ENCODE measurements at regions not wholly inside any gene's neighbourhood (a gene's known extent, or its start where the extent isn't known, plus 50 kb on each side); places are given as distances from the start of the nearest gene placed in this dataset.

DNA sequence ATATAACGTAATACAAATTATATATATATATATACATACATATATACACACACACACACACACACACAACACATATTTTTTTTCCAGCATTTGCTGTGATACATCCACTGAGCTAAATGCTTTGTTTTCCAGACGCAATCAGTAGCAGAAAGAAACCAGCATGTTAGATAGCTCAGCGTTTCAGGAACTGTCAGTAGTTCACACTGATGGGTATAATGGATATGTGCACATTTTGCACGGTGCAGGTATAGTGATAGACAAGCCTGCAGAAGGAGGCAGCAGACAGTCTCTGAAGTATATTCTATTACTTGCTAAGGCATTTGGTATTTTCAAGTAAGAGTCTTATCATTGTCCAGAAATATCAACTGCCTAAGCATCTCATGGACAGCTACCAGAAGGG lies 741.6 kb upstream of the HS3ST1 start:
- Histone ChIP-seq H3K4me3 (ENCODE audit: low read depth in 1 of 3, low read length in 3 of 3) (no peak overlapping the region), H3K9me3 (ENCODE audit: control insufficient read depth in 2 of 2, insufficient read depth in 1 of 2, low read depth in 1 of 2, low read length in 1 of 2) (no peaks in the 10 kb centered on the region), H3K4me1 (ENCODE audit: control insufficient read depth in 3 of 3, insufficient read depth in 2 of 3, low read depth in 1 of 3, low read length in 2 of 3) (no peaks in the 10 kb centered on the region), H3K27ac (ENCODE audit: low read depth in 1 of 3, low read length in 2 of 3) (no peak overlapping the region), H3K36me3 (ENCODE audit: control insufficient read depth in 3 of 3, insufficient read depth in 2 of 3, low read depth in 1 of 3, low read length in 3 of 3) (no peaks in the 10 kb centered on the region), H3K27me3 (ENCODE audit: control insufficient read depth in 3 of 3, insufficient read depth in 3 of 3, low read length in 3 of 3) (no peaks in the 10 kb centered on the region)
- DNase-seq (no peak), FAIRE-seq (no peak)
- 81 to 88% (median 82%) methylated on average over 4 of the region's 4 CpGs for WGBS, 3 donors

DNA sequence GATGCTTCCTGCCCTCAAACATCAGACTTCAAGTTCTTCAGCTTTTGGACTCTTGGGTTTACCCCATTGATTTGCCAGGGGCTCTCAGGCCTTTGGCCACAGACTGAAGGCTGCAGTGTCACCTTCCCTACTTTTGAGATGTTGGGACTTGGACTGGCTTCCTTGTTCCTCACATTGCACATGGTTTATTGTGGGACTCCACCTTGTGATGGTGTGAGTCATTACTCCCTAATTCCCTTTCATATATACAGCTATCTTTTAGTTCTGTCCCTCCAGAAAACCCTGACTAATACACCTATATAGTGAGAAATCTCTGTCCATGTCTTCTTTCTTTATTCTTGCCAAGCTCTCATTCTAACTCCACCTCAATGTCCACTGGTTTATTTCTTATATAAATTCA lies 736.9 kb upstream of the HS3ST1 start:
- H3K4me1 ChIP-seq (ENCODE audit: control insufficient read depth in 3 of 3, insufficient read depth in 2 of 3, low read depth in 1 of 3, low read length in 2 of 3): no peaks in the 10 kb centered on the region
- DNase-seq (peak; percentile 5 to 8), FAIRE-seq (no peak)
- no peak overlapping the region for H3K4me3 ChIP-seq (ENCODE audit: low read depth in 1 of 3, low read length in 3 of 3)
- no peak overlapping the region for H3K27ac ChIP-seq (ENCODE audit: low read depth in 1 of 3, low read length in 2 of 3)
- H3K36me3 ChIP-seq (ENCODE audit: control insufficient read depth in 3 of 3, insufficient read depth in 2 of 3, low read depth in 1 of 3, low read length in 3 of 3): no peaks in the 10 kb centered on the region
- H3K27me3 ChIP-seq (ENCODE audit: control insufficient read depth in 3 of 3, insufficient read depth in 3 of 3, low read length in 3 of 3): no peaks in the 10 kb centered on the region
- peaks cover 0 to 15% of the 10 kb centered on the region in 2 donors for H3K9me3 ChIP-seq (ENCODE audit: control insufficient read depth in 2 of 2, insufficient read depth in 1 of 2, low read depth in 1 of 2, low read length in 1 of 2)

DNA sequence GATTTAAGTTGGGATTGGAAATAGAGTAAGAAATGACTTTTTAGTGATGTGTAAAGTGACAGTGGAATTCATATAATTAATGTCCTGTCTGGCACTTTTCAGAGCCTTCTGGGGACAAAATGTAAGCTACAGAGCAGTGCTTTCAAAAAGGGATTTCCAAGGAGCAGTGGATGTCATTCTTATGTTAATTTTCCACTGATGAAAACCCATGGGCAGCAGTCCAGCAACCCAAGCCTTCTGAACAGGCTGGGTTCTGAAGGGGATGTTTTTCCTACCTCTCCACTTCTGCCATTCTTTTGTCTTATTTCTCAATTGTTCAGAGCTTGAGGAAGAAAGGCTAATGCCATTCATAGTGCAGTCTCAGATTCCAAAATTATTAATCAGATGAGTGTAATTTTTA lies 717.6 kb upstream of the HS3ST1 start:
- Histone ChIP-seq H3K36me3 (ENCODE audit: control insufficient read depth in 3 of 3, insufficient read depth in 2 of 3, low read depth in 1 of 3, low read length in 3 of 3) (no peaks in the 10 kb centered on the region), H3K4me1 (ENCODE audit: control insufficient read depth in 3 of 3, insufficient read depth in 2 of 3, low read depth in 1 of 3, low read length in 2 of 3) (no peaks in the 10 kb centered on the region), H3K27ac (ENCODE audit: low read depth in 1 of 3, low read length in 2 of 3) (no peak overlapping the region), H3K4me3 (ENCODE audit: low read depth in 1 of 3, low read length in 3 of 3) (no peak overlapping the region), H3K27me3 (ENCODE audit: control insufficient read depth in 3 of 3, insufficient read depth in 3 of 3, low read length in 3 of 3) (no peaks in the 10 kb centered on the region), H3K9me3 (ENCODE audit: control insufficient read depth in 2 of 2, insufficient read depth in 1 of 2, low read depth in 1 of 2, low read length in 1 of 2) (no peaks in the 10 kb centered on the region)
- DNase-seq: no peak
- no peak for FAIRE-seq

DNA sequence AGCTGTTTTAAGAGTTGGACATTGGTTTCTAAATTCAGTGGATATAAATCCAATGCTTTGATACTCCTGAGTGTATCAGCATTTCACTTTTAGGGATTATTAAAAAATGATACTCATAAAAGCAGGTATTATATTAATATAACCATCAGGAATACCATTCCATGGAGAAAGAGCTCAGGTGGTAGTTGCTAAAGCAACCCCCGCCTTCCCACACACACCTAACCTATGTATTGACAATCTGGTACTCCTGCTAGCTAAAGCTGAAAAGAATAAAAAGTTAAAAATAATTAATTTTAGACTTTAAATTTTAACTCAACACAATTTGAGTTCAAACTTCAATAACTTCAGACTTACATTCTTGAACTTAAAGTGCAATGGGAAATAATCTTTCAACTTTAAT lies 717.1 kb upstream of the HS3ST1 start:
- H3K36me3 ChIP-seq (ENCODE audit: control insufficient read depth in 3 of 3, insufficient read depth in 2 of 3, low read depth in 1 of 3, low read length in 3 of 3): no peaks in the 10 kb centered on the region
- H3K27me3 ChIP-seq (ENCODE audit: control insufficient read depth in 3 of 3, insufficient read depth in 3 of 3, low read length in 3 of 3): no peaks in the 10 kb centered on the region
- no peaks in the 10 kb centered on the region for H3K4me1 ChIP-seq (ENCODE audit: control insufficient read depth in 3 of 3, insufficient read depth in 2 of 3, low read depth in 1 of 3, low read length in 2 of 3)
- no peak for DNase-seq
- H3K4me3 ChIP-seq (ENCODE audit: low read depth in 1 of 3, low read length in 3 of 3): no peak overlapping the region
- 70 to 82% (median 76%) methylated on average over 1 of the region's 1 CpG for WGBS, 3 donors
- no peak for FAIRE-seq
- no peak overlapping the region for H3K27ac ChIP-seq (ENCODE audit: low read depth in 1 of 3, low read length in 2 of 3)
- H3K9me3 ChIP-seq (ENCODE audit: control insufficient read depth in 2 of 2, insufficient read depth in 1 of 2, low read depth in 1 of 2, low read length in 1 of 2): no peaks in the 10 kb centered on the region

DNA sequence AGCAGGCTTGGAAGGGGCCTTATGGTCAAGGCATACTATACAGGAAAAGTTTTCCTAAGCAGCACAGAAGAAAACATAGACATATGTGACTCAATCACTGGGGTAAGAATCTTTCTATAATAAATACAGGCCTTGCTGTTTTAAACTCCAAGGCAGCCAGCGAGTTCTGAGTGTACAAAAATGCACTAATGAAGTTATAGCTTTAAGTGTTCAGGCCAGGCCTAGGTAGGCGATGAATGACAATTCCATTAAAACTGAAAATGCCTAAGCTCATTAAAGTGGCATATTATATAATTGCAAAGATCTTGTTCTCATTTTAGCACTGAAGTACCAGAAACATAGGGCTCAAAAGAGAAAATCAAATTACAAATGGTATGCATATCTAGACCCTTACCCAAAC lies 716.4 kb upstream of the HS3ST1 start:
- DNase-seq (no peak), FAIRE-seq (no peak)
- no peak overlapping the region for H3K4me3 ChIP-seq (ENCODE audit: low read depth in 1 of 3, low read length in 3 of 3)
- no peaks in the 10 kb centered on the region for H3K4me1 ChIP-seq (ENCODE audit: control insufficient read depth in 3 of 3, insufficient read depth in 2 of 3, low read depth in 1 of 3, low read length in 2 of 3)
- no peak overlapping the region for H3K27ac ChIP-seq (ENCODE audit: low read depth in 1 of 3, low read length in 2 of 3)
- H3K27me3 ChIP-seq (ENCODE audit: control insufficient read depth in 3 of 3, insufficient read depth in 3 of 3, low read length in 3 of 3): no peaks in the 10 kb centered on the region
- H3K36me3 ChIP-seq (ENCODE audit: control insufficient read depth in 3 of 3, insufficient read depth in 2 of 3, low read depth in 1 of 3, low read length in 3 of 3): no peaks in the 10 kb centered on the region
- no peaks in the 10 kb centered on the region for H3K9me3 ChIP-seq (ENCODE audit: control insufficient read depth in 2 of 2, insufficient read depth in 1 of 2, low read depth in 1 of 2, low read length in 1 of 2)
- 67 to 78% (median 78%) methylated on average over 2 of the region's 2 CpGs for WGBS, 3 donors

DNA sequence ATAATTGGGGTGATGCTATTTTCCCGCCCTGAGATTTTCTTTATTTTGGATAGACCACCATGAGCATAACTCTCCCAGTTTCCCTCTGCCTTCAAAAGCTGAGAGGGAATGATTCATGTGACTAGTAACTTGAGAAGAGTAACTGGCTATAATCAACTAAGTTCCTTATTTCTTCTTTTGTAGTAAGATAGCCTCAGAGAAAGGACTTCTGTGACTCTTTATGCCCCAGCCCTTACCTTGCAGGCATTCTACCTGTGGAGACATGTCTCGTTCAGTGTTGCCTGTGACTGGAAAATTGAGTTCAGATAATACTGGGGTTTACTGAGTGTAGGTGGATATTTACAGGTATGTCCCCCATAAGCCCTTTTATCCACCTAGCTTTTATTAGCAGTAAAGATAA lies 715.4 kb upstream of the HS3ST1 start:
- no peak for FAIRE-seq
- Histone ChIP-seq H3K27me3 (ENCODE audit: control insufficient read depth in 3 of 3, insufficient read depth in 3 of 3, low read length in 3 of 3) (no peaks in the 10 kb centered on the region), H3K4me1 (ENCODE audit: control insufficient read depth in 3 of 3, insufficient read depth in 2 of 3, low read depth in 1 of 3, low read length in 2 of 3) (no peaks in the 10 kb centered on the region), H3K36me3 (ENCODE audit: control insufficient read depth in 3 of 3, insufficient read depth in 2 of 3, low read depth in 1 of 3, low read length in 3 of 3) (no peaks in the 10 kb centered on the region), H3K4me3 (ENCODE audit: low read depth in 1 of 3, low read length in 3 of 3) (no peak overlapping the region), H3K27ac (ENCODE audit: low read depth in 1 of 3, low read length in 2 of 3) (no peak overlapping the region), H3K9me3 (ENCODE audit: control insufficient read depth in 2 of 2, insufficient read depth in 1 of 2, low read depth in 1 of 2, low read length in 1 of 2) (no peaks in the 10 kb centered on the region)
- no peak for DNase-seq
- WGBS, 3 donors: 75 to 83% (median 83%) methylated on average over 2 of the region's 2 CpGs

DNA sequence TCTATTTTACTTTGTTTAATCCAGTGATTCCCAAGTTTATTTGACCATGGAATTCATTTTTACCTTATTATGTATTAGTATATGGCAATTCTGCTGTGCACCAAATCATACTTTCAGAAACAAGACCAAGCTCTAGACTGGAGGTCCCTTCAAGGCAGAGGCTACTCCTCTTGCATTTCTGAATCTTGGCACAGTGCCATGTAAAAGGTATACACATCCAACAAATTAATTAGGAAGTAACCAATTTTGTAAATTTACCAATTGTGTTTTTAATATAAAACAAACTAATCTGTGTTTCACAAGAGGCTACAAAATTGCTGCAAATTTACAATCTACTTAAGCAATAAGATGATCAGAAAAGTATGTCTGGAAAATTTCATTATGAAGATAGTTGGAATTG lies 712.2 kb upstream of the HS3ST1 start:
- Histone ChIP-seq H3K27me3 (ENCODE audit: control insufficient read depth in 3 of 3, insufficient read depth in 3 of 3, low read length in 3 of 3) (no peaks in the 10 kb centered on the region), H3K9me3 (ENCODE audit: control insufficient read depth in 2 of 2, insufficient read depth in 1 of 2, low read depth in 1 of 2, low read length in 1 of 2) (no peaks in the 10 kb centered on the region), H3K36me3 (ENCODE audit: control insufficient read depth in 3 of 3, insufficient read depth in 2 of 3, low read depth in 1 of 3, low read length in 3 of 3) (no peaks in the 10 kb centered on the region), H3K4me3 (ENCODE audit: low read depth in 1 of 3, low read length in 3 of 3) (no peak overlapping the region), H3K4me1 (ENCODE audit: control insufficient read depth in 3 of 3, insufficient read depth in 2 of 3, low read depth in 1 of 3, low read length in 2 of 3) (no peaks in the 10 kb centered on the region), H3K27ac (ENCODE audit: low read depth in 1 of 3, low read length in 2 of 3) (no peak overlapping the region)
- FAIRE-seq: no peak
- DNase-seq: no peak

DNA sequence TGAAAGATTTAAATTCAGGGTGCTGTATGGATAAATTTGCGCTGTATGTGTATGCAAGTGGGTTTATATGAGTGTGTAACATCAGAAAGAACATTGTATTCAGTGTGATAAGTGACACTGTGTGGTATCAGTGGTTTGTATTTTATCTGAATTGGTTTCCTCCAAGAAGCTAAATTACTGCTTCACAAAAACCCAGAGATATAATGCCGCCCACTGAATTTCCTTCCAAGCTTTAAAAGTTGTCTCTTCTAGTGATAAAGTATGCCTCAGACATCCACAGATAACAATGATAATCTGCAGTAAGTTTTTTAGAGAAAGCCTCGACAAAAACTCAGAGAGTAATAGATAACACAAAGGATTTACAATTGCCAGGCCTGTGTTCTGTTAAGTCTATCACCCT lies 710.6 kb upstream of the HS3ST1 start:
- no peaks in the 10 kb centered on the region for H3K36me3 ChIP-seq (ENCODE audit: control insufficient read depth in 3 of 3, insufficient read depth in 2 of 3, low read depth in 1 of 3, low read length in 3 of 3)
- H3K9me3 ChIP-seq (ENCODE audit: control insufficient read depth in 2 of 2, insufficient read depth in 1 of 2, low read depth in 1 of 2, low read length in 1 of 2): no peaks in the 10 kb centered on the region
- H3K27me3 ChIP-seq (ENCODE audit: control insufficient read depth in 3 of 3, insufficient read depth in 3 of 3, low read length in 3 of 3): no peaks in the 10 kb centered on the region
- H3K27ac ChIP-seq (ENCODE audit: low read depth in 1 of 3, low read length in 2 of 3): no peak overlapping the region
- FAIRE-seq: no peak
- WGBS, 3 donors: 49 to 56% (median 55%) methylated on average over 3 of the region's 3 CpGs
- H3K4me3 ChIP-seq (ENCODE audit: low read depth in 1 of 3, low read length in 3 of 3): no peak overlapping the region
- H3K4me1 ChIP-seq (ENCODE audit: control insufficient read depth in 3 of 3, insufficient read depth in 2 of 3, low read depth in 1 of 3, low read length in 2 of 3): no peaks in the 10 kb centered on the region
- no peak for DNase-seq

DNA sequence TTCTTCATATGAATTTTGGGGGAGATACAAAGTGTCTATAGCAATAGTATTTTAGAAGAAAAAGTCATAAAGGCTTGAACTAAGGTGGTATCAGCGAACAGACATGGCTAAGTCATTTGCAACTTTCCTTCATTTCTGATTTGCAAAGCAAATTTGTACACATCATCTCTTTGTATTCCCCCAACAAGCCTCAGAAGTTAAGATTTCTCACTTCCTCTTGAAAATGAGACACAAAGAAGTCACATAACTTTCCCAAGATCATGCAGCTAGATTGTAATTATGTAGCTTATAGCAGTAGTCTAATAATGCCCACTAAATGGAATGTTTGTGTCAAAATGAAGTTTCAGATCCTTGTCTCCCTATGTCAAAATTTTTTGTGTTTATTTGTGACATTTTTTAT lies 709.8 kb upstream of the HS3ST1 start:
- Histone ChIP-seq H3K36me3 (ENCODE audit: control insufficient read depth in 3 of 3, insufficient read depth in 2 of 3, low read depth in 1 of 3, low read length in 3 of 3) (no peaks in the 10 kb centered on the region), H3K4me1 (ENCODE audit: control insufficient read depth in 3 of 3, insufficient read depth in 2 of 3, low read depth in 1 of 3, low read length in 2 of 3) (no peaks in the 10 kb centered on the region), H3K4me3 (ENCODE audit: low read depth in 1 of 3, low read length in 3 of 3) (no peak overlapping the region), H3K27ac (ENCODE audit: low read depth in 1 of 3, low read length in 2 of 3) (no peak overlapping the region), H3K9me3 (ENCODE audit: control insufficient read depth in 2 of 2, insufficient read depth in 1 of 2, low read depth in 1 of 2, low read length in 1 of 2) (no peaks in the 10 kb centered on the region), H3K27me3 (ENCODE audit: control insufficient read depth in 3 of 3, insufficient read depth in 3 of 3, low read length in 3 of 3) (no peaks in the 10 kb centered on the region)
- DNase-seq (no peak), FAIRE-seq (no peak)
- whole genome bisulfite sequencing, 3 donors: 44 to 67% (median 63%) methylated on average over 1 of the region's 1 CpG

All from small intestine (tissue), 7 donors.